SU-DHL-6 (cell line): ENCODE measurements at regions not wholly inside any gene's neighbourhood (a gene's known extent, or its start where the extent isn't known, plus 50 kb on each side); places are given as distances from the start of the nearest gene placed in this dataset.

Experiments
- H2AFZ ChIP-seq: fragments of 200-600 bp; sonication (generic); 2 replicates; pipeline ENCODE4 v1.6.1; 2014; ENCODE audit warnings: low read depth, mild to moderate bottlenecking, moderate library complexity, mixed read lengths, antibody characterized with exemption, low read length; ENCODE audit not compliant: severe bottlenecking
- H3F3A ChIP-seq: fragments of 200-600 bp; shearing (Covaris generic); 2 replicates; pipeline ENCODE4 v1.6.0; 2016; ENCODE audit warnings: antibody characterized with exemption, mild to moderate bottlenecking; ENCODE audit not compliant: insufficient read depth
- H3K27ac ChIP-seq: fragments of 200-600 bp; sonication (generic); 2 replicates; pipeline ENCODE4 v1.5.1; 2016; ENCODE audit warnings: low read depth, mild to moderate bottlenecking, low read length, moderate library complexity, mixed read lengths
- H3K27me3 ChIP-seq: fragments of 200-600 bp; sonication (generic), shearing (Covaris generic); 2 replicates; pipeline ENCODE4 v1.6.0; 2014; ENCODE audit warnings: mild to moderate bottlenecking, low read length
- H3K36me3 ChIP-seq: fragments of 200-600 bp; sonication (generic); 2 replicates; pipeline ENCODE4 v1.6.1; 2014; ENCODE audit warnings: mild to moderate bottlenecking, low read length, mixed read lengths
- H3K4me2 ChIP-seq: fragments of 300-600, 200-600 bp; shearing (Covaris generic), sonication (generic); 2 replicates; pipeline ENCODE4 v1.6.0; 2014; ENCODE audit warnings: low read length, low read depth, mild to moderate bottlenecking; ENCODE audit not compliant: poor library complexity, severe bottlenecking
- H3K4me3 ChIP-seq: fragments of 200-600 bp; sonication (generic); 2 replicates; pipeline ENCODE4 v1.5.1; 2014; ENCODE audit warnings: antibody characterized with exemption, low read length, mild to moderate bottlenecking, mixed read lengths; ENCODE audit not compliant: insufficient read depth, poor library complexity, severe bottlenecking
- H3K79me2 ChIP-seq: fragments of 200-600 bp; sonication (generic); 2 replicates; pipeline ENCODE4 v1.6.1; 2014; ENCODE audit warnings: mild to moderate bottlenecking, low read length, moderate library complexity; ENCODE audit not compliant: insufficient read depth
- H3K9ac ChIP-seq: fragments of 200-600 bp; sonication (generic); 2 replicates; pipeline ENCODE4 v1.7.0; 2014; ENCODE audit warnings: mild to moderate bottlenecking, low read length
- H3K9me2 ChIP-seq: fragments of 200-600 bp; sonication (generic); replicated peaks from 2 replicates; pipeline ENCODE4 v1.6.1; 2014; ENCODE audit warnings: low read length; ENCODE audit not compliant: insufficient read depth
- H3K9me3 ChIP-seq: fragments of 200-600 bp; sonication (generic); 2 replicates; pipeline ENCODE4 v1.6.1; 2014; ENCODE audit warnings: low read length, mixed read lengths; ENCODE audit not compliant: insufficient read depth
- H4K20me1 ChIP-seq: fragments of 200-600 bp; sonication (generic); 2 replicates; pipeline ENCODE4 v1.6.1; 2014; ENCODE audit warnings: low read depth, mild to moderate bottlenecking, antibody characterized with exemption, low read length, moderate library complexity, mixed read lengths
- CTCF ChIP-seq: fragments of 200-600 bp; sonication (generic); IDR thresholded peaks from one replicate; pipeline ENCODE4 v1.5.1; 2017; ENCODE audit warnings: antibody characterized with exemption, mild to moderate bottlenecking, low read length, moderate library complexity; ENCODE audit not compliant: insufficient read depth, poor library complexity, severe bottlenecking
- EZH2phosphoT487 ChIP-seq: fragments of 200-600 bp; sonication (generic), shearing (Covaris generic); conservative IDR thresholded peaks from 2 replicates; pipeline ENCODE4 v1.6.1; 2018; ENCODE audit warnings: mild to moderate bottlenecking, antibody characterized with exemption, low read length, moderate library complexity, mixed read lengths

- no peak overlapping the region for H3K27ac ChIP-seq
- H2AFZ ChIP-seq = no peak overlapping the region
- H3K9ac ChIP-seq = no peak overlapping the region
- no peak overlapping the region for H3K4me2 ChIP-seq
- H3K27me3 ChIP-seq = no peaks in the 10 kb centered on the region
- TF ChIP-seq EZH2phosphoT487 (no peak), CTCF (no peak)
- H3K9me3 ChIP-seq = no peaks in the 10 kb centered on the region
- no peak overlapping the region for H3K4me3 ChIP-seq
- no peaks in the 10 kb centered on the region for H3K9me2 ChIP-seq
- no peaks in the 10 kb centered on the region for H4K20me1 ChIP-seq
- H3F3A ChIP-seq = no peaks in the 10 kb centered on the region
- no peaks in the 10 kb centered on the region for H3K79me2 ChIP-seq
- H3K36me3 ChIP-seq = no peaks in the 10 kb centered on the region
Measured at GRCh38 chr5:56745864-56746263, 69.5 kb upstream of the MAP3K1 start.

- Histone ChIP-seq H3K27ac (no peak overlapping the region), H3K79me2 (no peaks in the 10 kb centered on the region), H3K36me3 (no peaks in the 10 kb centered on the region), H4K20me1 (no peaks in the 10 kb centered on the region), H3K9me3 (no peaks in the 10 kb centered on the region), H2AFZ (no peak overlapping the region), H3K4me3 (no peak overlapping the region), H3K9me2 (no peaks in the 10 kb centered on the region), H3K4me2 (no peak overlapping the region), H3K9ac (no peak overlapping the region), H3F3A (no peaks in the 10 kb centered on the region), H3K27me3 (no peaks in the 10 kb centered on the region)
- TF ChIP-seq EZH2phosphoT487 = no peak
- no peak for TF ChIP-seq CTCF
Measured at GRCh38 chr5:56740868-56741267, 74.5 kb upstream of the MAP3K1 start.

- no peaks in the 10 kb centered on the region for H3K36me3 ChIP-seq
- H3K27ac ChIP-seq = no peak overlapping the region
- H2AFZ ChIP-seq = no peak overlapping the region
- H3K9me2 ChIP-seq = no peaks in the 10 kb centered on the region
- no peaks in the 10 kb centered on the region for H3F3A ChIP-seq
- TF ChIP-seq EZH2phosphoT487 = no peak
- no peak for TF ChIP-seq CTCF
- H3K4me3 ChIP-seq = no peak overlapping the region
- no peak overlapping the region for H3K4me2 ChIP-seq
- no peak overlapping the region for H3K9ac ChIP-seq
- H3K79me2 ChIP-seq = no peaks in the 10 kb centered on the region
- no peaks in the 10 kb centered on the region for H3K27me3 ChIP-seq
- no peaks in the 10 kb centered on the region for H3K9me3 ChIP-seq
- H4K20me1 ChIP-seq = no peaks in the 10 kb centered on the region
Measured at GRCh38 chr5:56739990-56740389, 75.4 kb upstream of the MAP3K1 start.
